HEK293 (cell line): ENCODE measurements at regions not wholly inside any gene's neighbourhood (a gene's known extent, or its start where the extent isn't known, plus 50 kb on each side); places are given as distances from the start of the nearest gene placed in this dataset.

ENCODE experiments used
- CTCF ChIP-seq: fragments of 450-650 bp; formaldehyde crosslinking; IDR thresholded peaks from 2 replicates; pipeline ENCODE4 v1.5.1; 2016; ENCODE audit warnings: missing biosample characterization, missing genetic modification characterization
- TCF7L2 ChIP-seq: IDR thresholded peaks from 2 replicates; pipeline ENCODE4 v1.6.1; 2011; ENCODE audit warnings: low read depth, mild to moderate bottlenecking, inconsistent platforms, low read length, moderate library complexity, borderline replicate concordance
- YY1 ChIP-seq: fragments of 450-650 bp; formaldehyde crosslinking; IDR thresholded peaks from 2 replicates; pipeline ENCODE4 v1.5.1; 2018; ENCODE audit warnings: missing biosample characterization, missing genetic modification characterization
- ZBTB21 ChIP-seq: fragments of 450-650 bp; formaldehyde crosslinking; IDR thresholded peaks from 2 replicates; pipeline ENCODE4 v1.5.1; 2017; ENCODE audit warnings: missing biosample characterization, missing genetic modification characterization
- ZNF132 ChIP-seq: fragments of 450-650 bp; formaldehyde crosslinking; IDR thresholded peaks from 2 replicates; pipeline ENCODE4 v1.5.1; 2017; ENCODE audit warnings: missing biosample characterization, missing genetic modification characterization, borderline replicate concordance
- TF ChIP-seq, protein P1 (sequence below): fragments of 450-650 bp; formaldehyde crosslinking; IDR thresholded peaks from 2 replicates; pipeline ENCODE4 v1.5.1; 2016; ENCODE audit warnings: missing biosample characterization, missing genetic modification characterization

GRCh38 chr5:52544738-52545137 is 243.0 kb upstream of the ITGA1 start:
- TF ChIP-seq YY1: no peak
- TF ChIP-seq CTCF: no peak
- TF ChIP-seq, protein P1, sequence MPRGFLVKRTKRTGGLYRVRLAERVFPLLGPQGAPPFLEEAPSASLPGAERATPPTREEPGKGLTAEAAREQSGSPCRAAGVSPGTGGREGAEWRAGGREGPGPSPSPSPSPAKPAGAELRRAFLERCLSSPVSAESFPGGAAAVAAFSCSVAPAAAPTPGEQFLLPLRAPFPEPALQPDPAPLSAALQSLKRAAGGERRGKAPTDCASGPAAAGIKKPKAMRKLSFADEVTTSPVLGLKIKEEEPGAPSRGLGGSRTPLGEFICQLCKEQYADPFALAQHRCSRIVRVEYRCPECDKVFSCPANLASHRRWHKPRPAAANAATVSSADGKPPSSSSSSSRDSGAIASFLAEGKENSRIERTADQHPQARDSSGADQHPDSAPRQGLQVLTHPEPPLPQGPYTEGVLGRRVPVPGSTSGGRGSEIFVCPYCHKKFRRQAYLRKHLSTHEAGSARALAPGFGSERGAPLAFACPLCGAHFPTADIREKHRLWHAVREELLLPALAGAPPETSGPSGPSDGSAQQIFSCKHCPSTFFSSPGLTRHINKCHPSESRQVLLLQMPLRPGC (tag by site-specific recombination): no peak
- TF ChIP-seq ZNF132 (tag by site-specific recombination): no peak
- no peak for TF ChIP-seq TCF7L2
- no peak for TF ChIP-seq ZBTB21 (tag by site-specific recombination)
